HG02840 (cell line): ENCODE measurements at regions not wholly inside any gene's neighbourhood (a gene's known extent, or its start where the extent isn't known, plus 50 kb on each side); places are given as distances from the start of the nearest gene placed in this dataset.
"Not testable (repeated sequence)": the region's sequence is repeated elsewhere in the genome, so short reads cannot be mapped to it uniquely, and the experiment has no call there.

Experiments
- ATAC-seq: cut with Tn5 transposase; IDR thresholded peaks from one replicate; pipeline ENCODE4 v1.9.1; 2021; ENCODE audit warnings: mild to moderate bottlenecking, moderate library complexity, moderate number of reproducible peaks; ENCODE audit not compliant: unreplicated experiment, low FRiP score

DNA sequence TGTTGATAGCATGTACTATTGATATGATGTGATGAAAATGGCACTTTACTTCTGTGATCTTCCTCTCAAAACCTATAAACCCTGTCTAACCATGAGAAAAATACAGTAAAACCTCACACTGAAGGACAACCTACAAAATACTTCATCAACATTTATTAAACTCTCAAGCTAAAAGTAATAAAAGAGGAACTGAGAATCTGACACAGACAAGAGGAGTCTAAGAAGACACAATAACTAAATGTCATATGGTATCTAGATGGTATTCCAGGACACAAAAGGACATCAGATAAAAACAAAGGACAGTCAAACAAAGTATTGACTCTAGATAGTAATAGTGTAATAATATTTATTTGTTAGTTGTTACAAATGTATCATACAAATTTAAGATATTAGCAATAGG, 655.3 kb downstream of the SH3BGRL start:
- ATAC-seq, result no peak

DNA sequence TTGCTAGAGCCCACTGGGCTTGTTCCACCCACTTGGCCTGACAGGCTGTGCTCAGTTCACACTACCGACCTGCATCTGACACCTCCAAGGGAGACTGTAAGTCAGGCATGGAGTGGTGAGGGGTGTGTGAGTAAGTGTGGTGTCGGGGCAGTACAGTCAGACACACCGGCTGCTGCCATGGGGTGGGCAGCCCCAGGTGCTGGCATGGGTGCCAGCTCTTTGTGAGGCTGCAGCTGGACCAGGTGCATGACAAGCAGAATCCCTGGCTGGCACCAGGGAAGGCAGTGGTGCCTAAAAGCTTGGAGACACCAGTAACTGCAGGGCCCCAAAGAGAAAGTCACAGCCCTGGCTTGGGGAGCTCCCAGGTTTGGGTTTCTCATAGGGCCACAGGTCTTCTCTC, 665.0 kb downstream of the SH3BGRL start:
- ATAC-seq, result no peak

DNA sequence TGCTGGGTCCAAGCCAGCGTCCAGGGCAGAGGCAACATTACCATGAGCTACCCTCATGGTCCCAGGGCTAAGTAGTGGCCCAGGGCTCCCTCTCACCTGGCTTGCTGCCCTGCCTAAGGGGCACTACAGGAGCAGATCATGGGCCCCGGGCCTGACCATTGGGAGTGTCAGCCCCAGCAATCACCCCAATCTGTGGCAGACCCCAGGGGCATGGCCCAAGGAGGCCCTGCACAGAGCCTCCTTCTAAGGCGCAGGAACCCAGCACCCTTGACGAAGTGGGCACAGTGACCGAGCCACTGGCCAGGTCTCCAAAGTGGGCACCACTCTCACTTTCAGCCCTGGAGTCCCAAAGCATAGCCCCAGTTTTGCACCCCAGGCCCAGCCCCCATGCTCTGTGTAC, 667.1 kb downstream of the SH3BGRL start:
- ATAC-seq, result no peak

DNA sequence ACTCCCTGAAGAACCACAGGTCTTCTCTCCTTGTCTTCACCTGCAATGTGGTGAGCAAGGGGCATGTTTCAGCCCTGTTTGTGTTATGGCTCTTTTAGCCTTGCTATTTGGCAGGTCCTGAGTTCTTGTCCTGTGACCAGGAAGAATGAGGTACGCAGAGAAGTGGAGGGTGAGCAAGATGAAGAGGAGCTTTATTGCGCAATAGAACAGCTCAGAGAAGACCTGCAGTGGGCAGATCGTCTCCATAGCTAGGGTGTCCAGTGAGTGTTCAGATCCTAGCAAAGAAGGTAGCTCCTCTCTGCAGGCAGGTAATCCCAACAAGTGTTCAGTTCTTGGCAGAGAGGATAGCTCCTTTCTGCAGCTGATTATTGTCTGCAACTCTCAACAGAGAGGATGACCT, 672.9 kb downstream of the SH3BGRL start:
- ATAC-seq, result no peak

DNA sequence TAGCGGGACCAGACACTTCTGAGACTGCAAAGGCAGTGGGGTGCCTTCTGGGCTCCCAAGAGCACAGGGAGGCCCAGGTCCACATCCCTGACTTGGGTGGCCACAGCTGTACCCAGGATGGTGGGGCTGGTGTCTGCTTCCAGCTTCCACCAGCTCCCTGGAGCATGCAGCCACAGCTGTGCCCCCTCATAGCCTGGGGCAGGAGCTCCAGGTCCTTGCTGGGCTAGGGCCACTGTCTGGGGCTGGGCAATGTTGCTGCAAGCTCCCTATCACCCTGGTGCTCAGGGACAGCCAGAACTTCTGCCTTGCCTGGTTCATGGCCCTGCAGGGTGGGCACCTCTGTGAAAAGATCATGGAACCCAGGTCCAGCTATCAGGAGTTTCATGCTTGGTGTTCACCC, 673.9 kb downstream of the SH3BGRL start:
- no peak for ATAC-seq

DNA sequence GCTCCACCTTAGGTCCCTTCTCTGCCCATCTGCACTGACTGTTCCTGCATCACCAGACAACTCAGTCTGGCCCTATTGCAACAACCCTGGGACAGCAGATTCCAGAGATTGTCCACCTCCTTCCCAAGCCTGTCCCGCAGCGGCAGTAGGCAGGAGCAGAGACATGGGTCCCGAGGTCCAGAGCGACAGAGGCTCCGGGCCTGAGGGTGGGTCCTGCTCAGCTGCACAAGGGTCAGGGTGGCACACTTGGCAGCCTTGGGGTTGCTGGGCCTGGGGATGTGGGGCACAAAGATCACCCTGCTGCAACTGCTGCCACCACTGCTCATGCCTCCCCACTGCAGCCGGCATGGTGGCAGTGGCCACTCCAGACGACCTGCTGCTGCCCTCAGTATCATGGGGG, 674.5 kb downstream of the SH3BGRL start:
- ATAC-seq, result no peak

DNA sequence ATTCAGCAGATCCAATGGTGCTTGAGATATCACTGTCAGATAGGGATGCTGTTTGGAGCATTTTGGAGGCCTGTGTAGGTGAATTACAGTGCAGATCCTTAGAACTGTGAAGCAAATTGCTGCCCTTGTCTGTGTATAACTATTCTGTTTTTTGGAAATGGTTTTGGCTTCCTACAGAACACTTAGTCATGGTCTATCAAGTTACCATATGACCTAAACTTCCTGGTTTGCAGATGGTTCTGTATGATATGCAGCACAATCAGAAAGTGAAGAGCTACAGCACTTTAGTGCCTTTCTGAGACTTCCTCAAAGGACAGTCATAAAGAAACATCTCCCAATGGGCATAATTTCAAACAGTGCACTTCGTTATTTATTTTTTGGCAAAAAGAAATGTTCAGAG, 688.6 kb downstream of the SH3BGRL start:
- ATAC-seq, result no peak

DNA sequence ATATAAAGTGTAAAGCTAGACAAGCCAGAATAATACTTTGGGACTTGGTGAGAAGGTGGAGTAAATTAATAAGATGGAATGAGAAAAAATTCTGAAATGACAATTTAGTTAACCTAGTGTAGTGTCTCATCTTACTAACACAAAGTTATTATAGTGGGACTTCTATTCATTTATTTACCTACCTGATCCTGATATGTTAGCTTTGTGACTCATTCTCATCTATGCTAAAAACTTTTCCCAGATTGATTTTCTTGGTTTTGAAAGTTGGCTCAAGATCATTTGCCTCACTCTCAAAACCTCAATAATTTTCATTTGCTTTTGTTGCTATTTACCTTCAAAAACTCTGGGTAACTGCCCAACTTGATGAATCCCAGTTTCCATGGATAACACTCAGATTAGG, 698.6 kb downstream of the SH3BGRL start:
- no peak for ATAC-seq

DNA sequence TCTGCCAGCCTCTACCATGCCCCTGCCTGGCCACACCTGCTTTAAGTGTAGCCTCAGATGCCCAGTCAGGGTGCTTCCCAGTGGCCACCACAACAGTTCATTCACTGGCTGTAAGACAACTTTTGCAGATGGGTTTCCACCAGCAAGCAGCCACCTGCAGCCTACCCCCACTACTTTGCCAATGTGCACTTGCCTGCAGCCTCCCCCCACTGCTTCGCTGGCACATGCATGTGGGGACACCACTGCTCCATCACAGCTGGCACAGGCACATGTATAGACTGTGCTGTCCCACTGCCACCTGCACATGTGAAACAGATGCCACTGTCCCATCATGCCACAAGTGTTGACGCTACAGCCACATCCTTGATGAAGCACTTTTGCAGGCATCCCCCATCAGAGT, 723.9 kb downstream of the SH3BGRL start:
- no peak for ATAC-seq

DNA sequence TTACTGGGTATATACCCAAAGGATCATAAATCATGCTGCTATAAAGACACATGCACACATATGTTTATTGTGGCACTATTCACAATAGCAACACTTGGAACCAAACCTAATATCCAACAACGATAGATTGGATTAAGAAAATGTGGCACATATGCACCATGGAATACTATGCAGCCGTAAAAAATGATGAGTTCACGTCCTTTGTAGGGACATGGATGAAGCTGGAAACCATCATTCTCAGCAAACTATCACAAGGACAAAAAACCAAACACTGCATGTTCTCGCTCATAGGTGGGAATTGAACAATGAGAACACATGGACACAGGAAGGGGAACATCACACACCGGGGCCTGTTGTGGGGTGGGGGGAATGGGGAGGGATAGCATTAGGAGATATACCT, 744.0 kb downstream of the SH3BGRL start:
- ATAC-seq, result not testable (repeated sequence)

DNA sequence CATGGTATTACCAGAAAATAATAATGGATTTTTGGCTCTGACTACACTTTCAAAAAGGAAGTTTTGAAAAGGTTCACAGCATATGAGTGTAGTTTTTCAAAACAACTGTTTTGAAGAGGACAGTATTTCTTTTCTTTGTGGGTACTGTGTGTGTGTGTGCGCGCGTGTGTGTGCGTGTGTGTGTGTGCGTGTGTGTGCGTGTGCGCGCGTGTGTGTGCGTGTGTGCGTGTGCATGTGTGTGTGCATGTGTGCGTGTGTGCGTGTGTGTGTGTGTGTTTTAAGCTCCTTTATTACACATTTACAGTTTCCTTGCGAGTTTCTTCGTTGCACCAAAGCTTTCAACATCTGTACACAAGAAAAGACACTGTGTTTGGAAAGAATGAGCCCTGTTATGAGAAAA, 755.4 kb downstream of the SH3BGRL start:
- no peak for ATAC-seq

DNA sequence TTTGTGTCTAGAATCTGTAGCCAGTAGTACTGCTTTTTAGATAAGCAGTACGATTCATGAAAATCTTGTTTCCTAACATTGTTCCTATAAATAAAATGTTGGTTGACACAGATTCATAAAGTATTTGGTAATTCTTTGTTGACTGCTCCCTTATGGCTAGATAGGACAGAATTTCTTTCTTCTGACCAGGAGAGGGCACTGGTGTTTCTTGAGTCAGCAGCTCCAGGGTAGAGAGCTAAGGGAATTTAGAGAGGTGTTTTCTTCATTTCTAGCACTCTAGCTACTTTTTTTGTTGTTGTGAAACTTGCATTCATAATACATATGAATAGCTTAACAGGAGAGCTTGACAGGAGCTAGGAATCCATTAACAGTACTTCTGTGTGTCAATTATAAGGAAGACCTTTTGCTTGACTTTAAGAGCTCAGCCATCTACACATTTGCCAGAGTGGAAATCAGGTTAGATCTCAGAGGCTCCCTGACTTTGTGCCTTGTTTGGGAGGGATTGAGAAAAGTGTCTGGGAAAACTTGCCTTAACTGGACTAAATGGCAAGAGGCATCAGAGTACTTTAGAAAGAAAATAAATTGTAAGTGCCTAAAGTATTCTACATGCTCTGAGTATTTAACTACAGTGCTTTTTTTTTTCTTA, 756.1 kb downstream of the SH3BGRL start:
- ATAC-seq, result no peak

DNA sequence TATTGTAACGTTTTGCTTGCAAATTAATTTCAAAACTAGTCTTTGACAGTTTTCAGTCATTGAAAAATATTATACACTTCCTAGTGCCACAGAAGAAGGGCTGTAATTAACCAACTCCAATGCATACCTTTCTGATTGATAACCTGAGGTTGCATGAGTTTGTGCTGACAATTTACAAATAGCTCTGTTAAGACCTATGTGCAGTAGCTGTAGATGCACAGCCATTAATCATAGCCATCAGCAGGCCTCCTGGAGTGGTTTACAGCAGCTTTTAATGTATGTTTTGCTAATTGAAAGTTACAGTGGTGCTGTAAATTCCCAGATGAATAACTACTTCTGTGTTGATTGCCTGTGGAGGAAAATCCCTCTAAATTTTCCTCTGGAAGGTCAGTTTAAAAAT, 758.1 kb downstream of the SH3BGRL start:
- no peak for ATAC-seq

DNA sequence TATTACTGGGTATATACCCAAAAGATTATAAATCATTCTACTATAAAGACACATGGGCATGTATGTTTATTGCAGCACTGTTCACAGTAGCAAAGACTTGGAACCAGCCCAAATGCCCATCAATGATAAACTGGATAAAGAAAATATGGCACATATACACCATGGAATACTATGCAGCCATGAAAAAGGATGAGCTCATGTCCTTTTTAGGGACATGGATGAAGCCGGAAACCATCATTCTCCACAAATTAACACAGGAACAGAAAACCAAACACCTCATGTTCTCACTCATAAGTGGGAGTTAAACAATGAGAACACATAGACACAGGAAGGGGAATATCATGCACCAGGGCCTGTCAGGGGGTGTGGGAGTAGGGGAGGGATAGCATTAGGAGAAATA, 772.5 kb downstream of the SH3BGRL start:
- ATAC-seq, result not testable (repeated sequence)

DNA sequence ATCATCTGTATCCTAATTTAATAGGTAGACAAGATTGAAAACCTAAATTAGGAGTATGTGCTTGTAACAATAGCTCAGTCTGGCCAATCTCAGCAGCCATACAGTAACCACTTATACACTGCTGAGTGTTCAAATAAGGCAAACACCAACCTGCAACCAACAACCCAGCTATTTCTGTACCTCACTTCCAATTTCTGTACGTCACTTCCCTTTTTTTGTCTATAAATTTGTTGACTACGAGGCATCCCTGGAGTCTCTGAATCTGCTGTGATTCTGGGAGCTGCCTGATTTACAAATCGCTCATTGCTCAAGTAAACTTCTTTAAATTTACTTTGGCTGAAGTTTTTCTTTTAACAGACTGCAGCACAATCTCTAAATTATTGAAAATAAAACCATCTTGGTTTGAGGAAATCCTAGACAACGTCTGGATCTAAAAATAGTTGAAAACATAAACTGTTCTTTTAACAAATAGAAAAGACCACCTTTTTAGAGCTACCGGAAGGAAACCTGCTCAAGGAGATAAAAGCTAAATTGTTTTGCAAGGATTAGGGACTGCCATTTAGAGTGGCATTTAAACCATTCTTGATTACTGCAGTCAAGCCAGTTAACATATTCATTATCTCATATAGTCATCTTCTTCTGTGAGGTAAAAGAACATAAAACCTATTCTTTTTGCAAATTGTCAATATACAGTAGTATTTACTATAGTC, 778.1 kb downstream of the SH3BGRL start:
- no peak for ATAC-seq

DNA sequence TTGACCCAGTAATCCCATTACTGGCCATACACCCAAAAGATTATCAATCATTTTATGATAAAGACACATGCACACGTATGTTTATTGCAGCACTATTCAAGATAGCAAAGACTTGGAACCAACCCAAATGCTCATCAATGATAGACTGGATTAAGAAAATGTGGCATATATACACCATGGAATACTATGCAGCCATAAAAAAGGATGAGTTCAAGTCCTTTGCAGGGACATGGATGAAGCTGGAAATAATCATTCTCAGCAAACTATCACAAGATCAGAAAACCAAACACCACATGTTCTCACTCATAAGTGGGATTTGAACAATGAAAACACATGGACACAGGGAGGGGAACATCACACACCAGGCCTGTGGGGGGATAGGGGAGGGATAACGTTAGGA, 785.3 kb downstream of the SH3BGRL start:
- ATAC-seq, result not testable (repeated sequence)

DNA sequence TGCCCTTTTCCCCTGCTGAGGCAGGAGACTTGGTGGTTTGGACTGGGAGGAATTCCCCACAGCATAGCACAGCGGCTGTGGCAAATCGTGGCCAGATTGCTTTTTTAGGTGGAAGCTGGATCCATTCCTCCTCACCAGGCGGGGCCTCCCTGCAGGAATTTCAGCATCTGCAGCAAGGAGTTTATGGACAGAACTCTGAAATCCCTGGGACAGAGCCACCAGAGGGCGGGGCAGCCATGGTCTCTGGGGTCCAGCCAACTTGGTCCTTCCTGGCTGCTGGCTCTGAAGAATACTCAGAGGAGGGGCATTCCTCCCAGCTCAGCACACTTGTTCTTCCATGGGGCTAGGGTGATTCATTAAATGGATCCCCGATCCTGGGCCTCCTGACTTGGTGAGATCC, 794.3 kb downstream of the SH3BGRL start:
- ATAC-seq, result no peak

DNA sequence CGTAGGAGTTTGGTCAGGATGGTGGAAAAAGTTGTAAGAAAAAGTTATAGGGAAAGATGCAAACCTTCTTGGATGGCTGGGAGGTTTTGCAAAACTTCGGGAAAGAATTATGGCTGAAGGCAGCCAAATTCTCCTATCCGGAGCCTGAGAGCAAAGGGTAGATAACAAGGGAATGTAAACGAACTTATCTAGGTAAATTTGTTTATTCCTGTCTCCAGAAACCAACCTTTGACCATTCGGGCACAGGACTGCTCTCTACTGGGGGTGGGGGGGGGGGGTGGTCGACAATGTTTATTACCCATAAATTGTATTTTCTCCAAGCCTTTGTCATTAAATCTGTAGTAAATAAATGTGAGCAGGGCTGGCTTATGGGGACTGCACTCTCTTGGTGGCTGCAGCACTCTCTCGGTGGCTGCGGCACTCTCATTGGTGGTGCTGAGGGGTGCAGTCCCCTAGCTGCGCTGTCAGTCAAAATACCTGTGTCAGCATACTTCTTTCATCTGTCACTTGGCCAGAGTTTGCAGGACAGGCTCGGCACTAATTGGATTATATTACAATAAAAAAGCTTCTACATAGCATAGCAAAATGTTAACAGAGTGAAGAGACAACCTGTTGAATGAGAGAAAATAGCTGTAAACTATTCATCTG, 827.8 kb downstream of the SH3BGRL start:
- no peak for ATAC-seq

DNA sequence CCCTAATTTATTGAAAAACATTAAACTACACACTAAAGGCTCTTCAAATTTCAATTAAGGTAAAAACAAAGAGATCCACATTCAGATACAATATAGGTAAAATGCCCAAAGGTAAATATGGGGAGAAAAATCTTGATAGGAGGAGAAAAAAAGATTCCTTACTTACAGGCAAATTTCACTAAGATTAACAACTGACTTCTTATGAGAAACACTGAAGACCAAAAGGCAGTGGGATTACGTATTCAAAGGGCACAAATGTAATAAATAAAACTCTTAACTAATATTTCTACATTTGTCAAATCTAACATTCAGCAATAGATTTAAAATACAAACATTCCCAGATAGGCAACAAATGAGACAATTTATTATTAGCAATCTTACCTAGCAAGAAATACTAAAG, 829.3 kb downstream of the SH3BGRL start:
- no peak for ATAC-seq

DNA sequence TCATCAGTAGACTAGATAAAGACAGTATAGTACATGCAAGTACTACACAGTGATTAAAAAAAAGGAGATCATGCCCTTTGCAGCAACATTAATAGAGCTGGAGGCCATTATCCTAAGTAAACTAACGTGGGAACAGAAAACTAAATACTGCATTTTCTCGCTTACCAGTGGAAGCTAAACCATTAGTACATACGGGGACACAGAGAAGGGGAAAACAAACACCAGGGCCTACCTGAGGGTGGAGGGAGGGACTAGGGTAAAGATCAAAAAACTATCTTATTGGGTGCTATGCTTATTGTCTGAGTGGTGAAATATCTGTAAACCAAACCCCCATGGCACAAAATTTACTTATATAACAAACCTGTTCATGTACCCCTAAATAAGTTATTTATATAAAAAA, 836.9 kb downstream of the SH3BGRL start:
- no peak for ATAC-seq

DNA sequence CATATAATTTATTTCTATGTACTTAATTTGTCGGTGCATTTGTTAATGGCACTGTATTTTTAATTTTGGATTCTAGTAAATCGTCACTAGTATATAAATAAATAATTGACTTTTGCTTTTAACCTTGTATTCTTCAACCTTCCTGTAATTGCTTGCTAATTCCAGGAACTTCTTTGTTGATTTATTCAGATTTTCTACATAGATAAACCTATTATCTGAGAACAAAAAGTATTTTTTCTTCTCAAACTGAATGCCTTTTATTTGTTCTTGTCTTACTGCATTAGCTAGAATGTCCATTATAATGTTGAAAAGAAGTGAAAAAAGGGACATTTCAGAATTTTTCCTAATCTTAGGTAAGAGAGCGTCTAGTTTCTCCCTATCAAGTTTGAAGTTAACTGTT, 839.1 kb downstream of the SH3BGRL start:
- ATAC-seq, result no peak

DNA sequence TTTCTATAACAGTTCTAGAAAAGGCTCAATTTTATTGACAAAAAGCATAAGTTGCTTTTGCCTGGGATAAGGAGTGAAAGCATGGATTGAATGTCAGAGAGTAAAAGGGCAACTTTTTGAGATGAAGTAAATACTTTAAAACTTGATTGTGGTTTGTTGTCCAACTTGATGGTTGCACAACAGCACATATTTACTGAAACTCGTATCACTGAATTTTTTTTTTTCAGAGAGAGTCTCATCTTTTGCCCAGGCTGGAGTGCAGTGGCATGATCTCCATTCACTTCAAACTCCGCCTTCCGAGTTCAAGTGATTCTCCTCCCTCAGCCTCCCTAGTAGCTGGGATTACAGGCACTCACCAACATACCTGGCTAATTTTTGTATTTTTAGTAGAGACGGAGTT, 856.8 kb downstream of the SH3BGRL start:
- ATAC-seq, result no peak
